ENCODE measurements at regions not wholly inside any gene's neighbourhood (a gene's known extent, or its start where the extent isn't known, plus 50 kb on each side); places are given as distances from the start of the nearest gene placed in this dataset.
A peak's percentile ranks its signal among the peaks of the same experiment; 100 is the strongest.

GRCh38 chr6:87916446-87916845 is 131.2 kb upstream of the SPACA1 start:
- H3K9ac ChIP-seq (ENCODE audit: insufficient read depth, low read length) = no peak overlapping the region
- no peak overlapping the region for H3K27ac ChIP-seq (ENCODE audit: insufficient read depth, low read length)
- TF ChIP-seq EZH2 (IDR thresholded peaks at IDR 0.05; ENCODE audit: low read length, missing control alignments) (no peak), CTCF (conservative IDR thresholded peaks at IDR 0.05 in 1 of 2, IDR thresholded peaks at IDR 0.05 in 1 of 2; ENCODE audit: low read depth in 1 of 2, low read length in 2 of 2) (no peak)
- no peaks in the 10 kb centered on the region for H4K20me1 ChIP-seq (ENCODE audit: control insufficient read depth, extremely low read depth, insufficient read depth, low read length)
- DNase-seq (ENCODE audit: low read depth in 2 of 2) = no peak
- no peaks in the 10 kb centered on the region for H3K27me3 ChIP-seq (ENCODE audit: control insufficient read depth, insufficient read depth, low read length)
- no peak overlapping the region for H2AFZ ChIP-seq (ENCODE audit: low read length)
- no peaks in the 10 kb centered on the region for H3K4me1 ChIP-seq (ENCODE audit: control insufficient read depth, extremely low read depth, insufficient read depth, low read length)
- no peaks in the 10 kb centered on the region for H3K36me3 ChIP-seq (ENCODE audit: control insufficient read depth, insufficient read depth, low read length)
- H3K4me3 ChIP-seq (replicated peaks in 1 of 4; ENCODE audit: control extremely low read depth in 1 of 4, insufficient read depth in 1 of 4, low read depth in 3 of 4, low read length in 4 of 4) = no peak overlapping the region
- no peak overlapping the region for H3K4me2 ChIP-seq (ENCODE audit: extremely low read depth, insufficient read depth, low read length)
- H3K9me3 ChIP-seq (ENCODE audit: control insufficient read depth, insufficient read depth, low read depth, low read length) = no peaks in the 10 kb centered on the region
- no peaks in the 10 kb centered on the region for H3K79me2 ChIP-seq (ENCODE audit: control insufficient read depth, insufficient read depth, low read length)

- Histone ChIP-seq H3K9ac (ENCODE audit: insufficient read depth, low read length) (no peak overlapping the region), H3K9me3 (ENCODE audit: control insufficient read depth, insufficient read depth, low read depth, low read length) (no peaks in the 10 kb centered on the region), H3K4me3 (replicated peaks in 1 of 4; ENCODE audit: control extremely low read depth in 1 of 4, insufficient read depth in 1 of 4, low read depth in 3 of 4, low read length in 4 of 4) (no peak overlapping the region), H4K20me1 (ENCODE audit: control insufficient read depth, extremely low read depth, insufficient read depth, low read length) (no peaks in the 10 kb centered on the region), H3K27ac (ENCODE audit: insufficient read depth, low read length) (no peak overlapping the region), H3K4me2 (ENCODE audit: extremely low read depth, insufficient read depth, low read length) (no peak overlapping the region), H3K4me1 (ENCODE audit: control insufficient read depth, extremely low read depth, insufficient read depth, low read length) (no peaks in the 10 kb centered on the region), H3K27me3 (ENCODE audit: control insufficient read depth, insufficient read depth, low read length) (no peaks in the 10 kb centered on the region), H3K79me2 (ENCODE audit: control insufficient read depth, insufficient read depth, low read length) (no peaks in the 10 kb centered on the region), H2AFZ (ENCODE audit: low read length) (no peak overlapping the region), H3K36me3 (ENCODE audit: control insufficient read depth, insufficient read depth, low read length) (no peaks in the 10 kb centered on the region)
- TF ChIP-seq CTCF (conservative IDR thresholded peaks at IDR 0.05 in 1 of 2, IDR thresholded peaks at IDR 0.05 in 1 of 2; ENCODE audit: low read depth in 1 of 2, low read length in 2 of 2) = no peak
- no peak for TF ChIP-seq EZH2 (IDR thresholded peaks at IDR 0.05; ENCODE audit: low read length, missing control alignments)
- peak in 1 of 2 donors; percentile 53 for DNase-seq (ENCODE audit: low read depth in 2 of 2)
Measured at GRCh38 chr6:87914637-87915395, 132.8 kb upstream of the SPACA1 start.

- H4K20me1 ChIP-seq (ENCODE audit: control insufficient read depth, extremely low read depth, insufficient read depth, low read length) = no peaks in the 10 kb centered on the region
- no peak overlapping the region for H3K9ac ChIP-seq (ENCODE audit: insufficient read depth, low read length)
- TF ChIP-seq EZH2 (IDR thresholded peaks at IDR 0.05; ENCODE audit: low read length, missing control alignments) (no peak), CTCF (conservative IDR thresholded peaks at IDR 0.05 in 1 of 2, IDR thresholded peaks at IDR 0.05 in 1 of 2; ENCODE audit: low read depth in 1 of 2, low read length in 2 of 2) (no peak)
- no peaks in the 10 kb centered on the region for H3K79me2 ChIP-seq (ENCODE audit: control insufficient read depth, insufficient read depth, low read length)
- H3K9me3 ChIP-seq (ENCODE audit: control insufficient read depth, insufficient read depth, low read depth, low read length) = no peaks in the 10 kb centered on the region
- no peak overlapping the region for H3K4me3 ChIP-seq (replicated peaks in 1 of 4; ENCODE audit: control extremely low read depth in 1 of 4, insufficient read depth in 1 of 4, low read depth in 3 of 4, low read length in 4 of 4)
- H2AFZ ChIP-seq (ENCODE audit: low read length) = no peak overlapping the region
- DNase-seq (ENCODE audit: low read depth in 2 of 2) = no peak
- H3K36me3 ChIP-seq (ENCODE audit: control insufficient read depth, insufficient read depth, low read length) = no peaks in the 10 kb centered on the region
- H3K4me2 ChIP-seq (ENCODE audit: extremely low read depth, insufficient read depth, low read length) = no peak overlapping the region
- H3K27me3 ChIP-seq (ENCODE audit: control insufficient read depth, insufficient read depth, low read length) = no peaks in the 10 kb centered on the region
- no peaks in the 10 kb centered on the region for H3K4me1 ChIP-seq (ENCODE audit: control insufficient read depth, extremely low read depth, insufficient read depth, low read length)
- no peak overlapping the region for H3K27ac ChIP-seq (ENCODE audit: insufficient read depth, low read length)
Measured at GRCh38 chr6:87913974-87914373, 133.7 kb upstream of the SPACA1 start.
